Keratinocyte (primary cell): ENCODE measurements at regions not wholly inside any gene's neighbourhood (a gene's known extent, or its start where the extent isn't known, plus 50 kb on each side); places are given as distances from the start of the nearest gene placed in this dataset.

Experiments
- DNase-seq: peaks from one replicate; pipeline ENCODE4 v3.0.0-alpha.2; 2011; ENCODE audit warnings: low read depth, missing footprints, low spot score
- FAIRE-seq: peaks from 2 replicates; lab custom pipeline; 2011; peaks lifted over from hg19 to GRCh38; lab: Jason Lieb, UNC
- H2AFZ ChIP-seq: 2 replicates; pipeline ENCODE4 v1.6.0; 2012; ENCODE audit warnings: low read length, control low read depth, inconsistent platforms; ENCODE audit not compliant: control insufficient read depth
- H3K27ac ChIP-seq: 2 replicates; pipeline ENCODE4 v1.5.1; 2011; ENCODE audit warnings: low read length; ENCODE audit not compliant: control insufficient read depth, insufficient read depth
- H3K27me3 ChIP-seq: 3 replicates; pipeline ENCODE4 v1.6.0; 2011; ENCODE audit warnings: low read length; ENCODE audit not compliant: control insufficient read depth, insufficient read depth; ENCODE audit errors: extremely low read depth
- H3K36me3 ChIP-seq, 2 experiments: 2 replicates in 1 of 2; 3 replicates in 1 of 2; pipeline ENCODE4 v1.5.1; 2011; ENCODE audit warnings: low read length in 2 of 2, mild to moderate bottlenecking in 1 of 2; ENCODE audit not compliant: control insufficient read depth in 2 of 2, insufficient read depth in 2 of 2; ENCODE audit errors: extremely low read depth in 1 of 2
- H3K4me1 ChIP-seq: 3 replicates; pipeline ENCODE4 v1.5.1; 2011; ENCODE audit warnings: low read length; ENCODE audit not compliant: control insufficient read depth, insufficient read depth; ENCODE audit errors: extremely low read depth
- H3K4me2 ChIP-seq: 3 replicates; pipeline ENCODE4 v1.6.0; 2011; ENCODE audit warnings: low read depth, low read length; ENCODE audit not compliant: control insufficient read depth, insufficient read depth; ENCODE audit errors: extremely low read depth
- H3K4me3 ChIP-seq, 3 experiments: fragments of 200-600 bp in 1 of 3; sonication (generic) in 1 of 3; 2 replicates in 2 of 3; 3 replicates in 1 of 3; pipeline ENCODE4 v1.5.1; 2011 to 2016; ENCODE audit warnings: low read length in 3 of 3, mild to moderate bottlenecking in 3 of 3, control low read depth in 2 of 3, inconsistent platforms in 1 of 3, low read depth in 1 of 3, mixed read lengths in 1 of 3, mixed run types in 1 of 3, moderate library complexity in 1 of 3; ENCODE audit not compliant: control insufficient read depth in 2 of 3, insufficient read depth in 2 of 3; ENCODE audit errors: extremely low read depth in 1 of 3
- H3K79me2 ChIP-seq: 2 replicates; pipeline ENCODE4 v1.6.0; 2012; ENCODE audit warnings: low read length; ENCODE audit not compliant: control insufficient read depth, insufficient read depth
- H3K9ac ChIP-seq: 3 replicates; pipeline ENCODE4 v1.6.0; 2011; ENCODE audit warnings: low read length; ENCODE audit not compliant: control insufficient read depth, insufficient read depth; ENCODE audit errors: extremely low read depth
- H3K9me1 ChIP-seq: 3 replicates; pipeline ENCODE4 v1.6.0; 2011; ENCODE audit warnings: low read length; ENCODE audit not compliant: control insufficient read depth, insufficient read depth; ENCODE audit errors: extremely low read depth
- H3K9me3 ChIP-seq: 2 replicates; pipeline ENCODE4 v1.5.1; 2012; ENCODE audit warnings: low read depth, low read length; ENCODE audit not compliant: control insufficient read depth
- H4K20me1 ChIP-seq: 3 replicates; pipeline ENCODE4 v1.6.0; 2011; ENCODE audit warnings: low read length; ENCODE audit not compliant: control insufficient read depth, insufficient read depth; ENCODE audit errors: extremely low read depth
- EZH2 ChIP-seq: IDR thresholded peaks from one replicate; pipeline ENCODE4 v1.6.1; 2012; ENCODE audit warnings: inconsistent platforms, mild to moderate bottlenecking, low read length, moderate library complexity
- dilution Hi-C: fragments of 300-500 bp; cut with MboI; formaldehyde crosslinking; loops from one replicate; pipeline ENCODE4 v1.7.0; 2020; ENCODE audit warnings: low sequenced_read_pairs; ENCODE audit not compliant: extremely low pct_ligation_motif_present
- TF ChIP-seq, protein P1 (sequence below), 3 experiments: IDR thresholded peaks in 1 of 3; conservative IDR thresholded peaks in 1 of 3; optimal IDR thresholded peaks in 1 of 3; 2 replicates in 2 of 3; 3 replicates in 1 of 3; pipeline versions ENCODE3 to v1.5.1; 2011; ENCODE audit warnings: low read length in 3 of 3, mild to moderate bottlenecking in 3 of 3, moderate library complexity in 2 of 3, control low read depth in 1 of 3, inconsistent platforms in 1 of 3; ENCODE audit not compliant: insufficient read depth in 2 of 3; ENCODE audit errors: extremely low read depth in 1 of 3

DNA sequence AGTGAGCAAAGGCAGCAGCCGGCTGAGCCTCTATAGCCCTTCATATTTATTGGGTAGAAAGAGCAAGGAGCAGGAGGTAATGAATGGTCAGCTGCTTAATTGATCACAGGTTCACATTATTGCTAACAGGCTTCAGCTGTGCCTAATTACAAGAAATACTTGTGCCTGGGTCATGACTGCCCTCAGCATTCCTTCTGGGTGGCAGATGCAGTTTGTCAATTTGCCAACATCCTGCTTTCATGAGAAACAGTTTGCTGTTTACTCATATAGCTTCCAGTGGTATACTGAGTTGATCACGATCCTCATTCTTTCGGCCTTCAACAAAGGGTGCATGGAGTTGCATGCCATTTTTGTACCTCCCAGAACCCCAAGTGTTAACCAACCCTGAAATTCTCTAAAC lies 81.0 kb upstream of the PLEKHG7 start:
- Histone ChIP-seq H2AFZ (no peak overlapping the region), H3K27me3 (no peaks in the 10 kb centered on the region), H3K36me3 (no peaks in the 10 kb centered on the region), H3K27ac (no peak overlapping the region), H3K79me2 (no peaks in the 10 kb centered on the region), H3K4me3 (no peak overlapping the region), H4K20me1 (no peaks in the 10 kb centered on the region), H3K9me1 (no peaks in the 10 kb centered on the region), H3K4me1 (peaks cover 15% of the 10 kb centered on the region), H3K9ac (no peak overlapping the region), H3K4me2 (no peak overlapping the region), H3K9me3 (no peaks in the 10 kb centered on the region)
- FAIRE-seq, result peak; percentile 86
- TF ChIP-seq EZH2, result no peak
- TF ChIP-seq, protein P1, sequence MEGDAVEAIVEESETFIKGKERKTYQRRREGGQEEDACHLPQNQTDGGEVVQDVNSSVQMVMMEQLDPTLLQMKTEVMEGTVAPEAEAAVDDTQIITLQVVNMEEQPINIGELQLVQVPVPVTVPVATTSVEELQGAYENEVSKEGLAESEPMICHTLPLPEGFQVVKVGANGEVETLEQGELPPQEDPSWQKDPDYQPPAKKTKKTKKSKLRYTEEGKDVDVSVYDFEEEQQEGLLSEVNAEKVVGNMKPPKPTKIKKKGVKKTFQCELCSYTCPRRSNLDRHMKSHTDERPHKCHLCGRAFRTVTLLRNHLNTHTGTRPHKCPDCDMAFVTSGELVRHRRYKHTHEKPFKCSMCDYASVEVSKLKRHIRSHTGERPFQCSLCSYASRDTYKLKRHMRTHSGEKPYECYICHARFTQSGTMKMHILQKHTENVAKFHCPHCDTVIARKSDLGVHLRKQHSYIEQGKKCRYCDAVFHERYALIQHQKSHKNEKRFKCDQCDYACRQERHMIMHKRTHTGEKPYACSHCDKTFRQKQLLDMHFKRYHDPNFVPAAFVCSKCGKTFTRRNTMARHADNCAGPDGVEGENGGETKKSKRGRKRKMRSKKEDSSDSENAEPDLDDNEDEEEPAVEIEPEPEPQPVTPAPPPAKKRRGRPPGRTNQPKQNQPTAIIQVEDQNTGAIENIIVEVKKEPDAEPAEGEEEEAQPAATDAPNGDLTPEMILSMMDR (optimal IDR thresholded peaks at IDR 0.05 in 1 of 3, IDR thresholded peaks at IDR 0.05 in 1 of 3, conservative IDR thresholded peaks at IDR 0.05 in 1 of 3; ENCODE audit: extremely low read depth in 1 of 3, insufficient read depth in 2 of 3, low read length in 3 of 3), result no peak
- DNase-seq, result no peak
- dilution Hi-C loops, result no loop called here

DNA sequence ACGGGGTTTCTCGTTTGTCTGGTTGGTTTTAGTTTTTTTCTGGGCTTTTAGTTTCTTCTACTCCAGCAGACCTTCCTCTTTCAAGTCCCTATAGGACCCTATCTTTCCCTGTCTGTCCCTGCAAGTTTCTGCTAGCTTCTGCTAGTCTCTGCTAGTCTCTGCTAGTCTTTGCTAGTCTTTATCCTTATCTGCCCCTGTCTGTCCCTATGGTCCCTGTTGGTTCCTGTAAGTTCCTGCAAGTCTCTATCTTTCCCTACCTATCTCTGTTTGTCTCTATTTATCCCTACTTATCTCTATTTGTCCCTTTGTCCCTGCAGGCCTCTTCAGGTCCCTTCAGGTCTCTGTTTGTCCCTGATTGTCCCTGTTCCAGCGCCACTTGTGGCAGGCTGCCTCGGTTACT lies 81.5 kb upstream of the PLEKHG7 start:
- no peaks in the 10 kb centered on the region for H3K9me1 ChIP-seq
- no peak for FAIRE-seq
- dilution Hi-C loops, result no loop called here

More for the DNA sequence above, 81.5 kb upstream of the PLEKHG7 start:
- no peak for DNase-seq
- H4K20me1 ChIP-seq, result no peaks in the 10 kb centered on the region
- H3K27me3 ChIP-seq, result no peaks in the 10 kb centered on the region
- H3K9ac ChIP-seq, result no peak overlapping the region
- H2AFZ ChIP-seq, result no peak overlapping the region
- no peak overlapping the region for H3K4me2 ChIP-seq
- H3K36me3 ChIP-seq, result no peaks in the 10 kb centered on the region
- no peaks in the 10 kb centered on the region for H3K9me3 ChIP-seq
- H3K4me1 ChIP-seq, result peaks cover 15% of the 10 kb centered on the region
- TF ChIP-seq, protein P1 (optimal IDR thresholded peaks at IDR 0.05 in 1 of 3, IDR thresholded peaks at IDR 0.05 in 1 of 3, conservative IDR thresholded peaks at IDR 0.05 in 1 of 3; ENCODE audit: extremely low read depth in 1 of 3, insufficient read depth in 2 of 3, low read length in 3 of 3), result no peak
- TF ChIP-seq EZH2, result no peak
- H3K79me2 ChIP-seq, result no peaks in the 10 kb centered on the region
- H3K27ac ChIP-seq, result no peak overlapping the region
- H3K4me3 ChIP-seq, result no peak overlapping the region
